HAP-1 (cell line): ENCODE measurements at regions not wholly inside any gene's neighbourhood (a gene's known extent, or its start where the extent isn't known, plus 50 kb on each side); places are given as distances from the start of the nearest gene placed in this dataset.

Experiments used
- DNase-seq, 2 experiments: peaks; one replicate each; pipeline ENCODE4 v3.0.0-alpha.2; 2016 to 2020; ENCODE audit warnings: low spot score in 2 of 2
- H3K27me3 ChIP-seq: fragments of 250-450 bp; sonication (Bioruptor Pico); 2 replicates; pipeline ENCODE4 v1.5.1; 2020; ENCODE audit warnings: low read depth, mild to moderate bottlenecking, moderate library complexity
- H3K36me3 ChIP-seq: fragments of 250-450 bp; sonication (Bioruptor Pico); replicated peaks from 2 replicates; pipeline ENCODE4 v1.5.1; 2020; ENCODE audit warnings: mild to moderate bottlenecking
- H3K4me1 ChIP-seq: fragments of 250-450 bp; sonication (Bioruptor Pico); 2 replicates; pipeline ENCODE4 v1.5.1; 2020; ENCODE audit warnings: mild to moderate bottlenecking
- H3K4me3 ChIP-seq: fragments of 250-450 bp; sonication (Bioruptor Pico); 2 replicates; pipeline ENCODE4 v1.5.1; 2020; ENCODE audit warnings: mild to moderate bottlenecking, moderate library complexity
- H3K9me3 ChIP-seq: fragments of 250-450 bp; sonication (Bioruptor Pico); 2 replicates; pipeline ENCODE4 v1.5.1; 2020; ENCODE audit warnings: mild to moderate bottlenecking, moderate library complexity
- in situ Hi-C: fragments of 300-500 bp; cut with MboI; formaldehyde crosslinking; loops from 3 replicates; pipeline ENCODE4 v1.14.3; 2020; ENCODE audit warnings: low sequenced_read_pairs, inconsistent platforms, mixed read lengths

- H3K4me1 ChIP-seq, result no peaks in the 10 kb centered on the region
- no peak for DNase-seq
- in situ Hi-C loops, result no loop called here
- no peaks in the 10 kb centered on the region for H3K9me3 ChIP-seq
- H3K36me3 ChIP-seq, result no peaks in the 10 kb centered on the region
- no peaks in the 10 kb centered on the region for H3K27me3 ChIP-seq
- H3K4me3 ChIP-seq, result no peak overlapping the region
Observed at GRCh38 chr5:13480834-13481233, 463.7 kb downstream of the DNAH5 start.

- Histone ChIP-seq H3K36me3 (no peaks in the 10 kb centered on the region), H3K4me3 (no peak overlapping the region), H3K4me1 (no peaks in the 10 kb centered on the region), H3K27me3 (no peaks in the 10 kb centered on the region), H3K9me3 (no peaks in the 10 kb centered on the region)
- DNase-seq, result peak in 1 of 2 experiments; percentile 9
- in situ Hi-C loops, result no loop called here
Observed at GRCh38 chr5:13478831-13479465, 465.5 kb downstream of the DNAH5 start.

GRCh38 chr5:13477118-13477737 lies 467.3 kb downstream of the DNAH5 start:
- DNase-seq, result no peak
- H3K9me3 ChIP-seq, result no peaks in the 10 kb centered on the region
- no peaks in the 10 kb centered on the region for H3K36me3 ChIP-seq
- no peak overlapping the region for H3K4me3 ChIP-seq
- H3K4me1 ChIP-seq, result no peaks in the 10 kb centered on the region
- H3K27me3 ChIP-seq, result no peaks in the 10 kb centered on the region
- in situ Hi-C loops, result no loop called here

- H3K9me3 ChIP-seq, result no peaks in the 10 kb centered on the region
- DNase-seq, result no peak
- in situ Hi-C loops, result no loop called here
- H3K27me3 ChIP-seq, result no peaks in the 10 kb centered on the region
- no peaks in the 10 kb centered on the region for H3K4me1 ChIP-seq
- no peak overlapping the region for H3K4me3 ChIP-seq
- H3K36me3 ChIP-seq, result no peaks in the 10 kb centered on the region
Observed at GRCh38 chr5:13472842-13473241, 471.6 kb downstream of the DNAH5 start.

GRCh38 chr5:13470975-13471374 lies 473.5 kb downstream of the DNAH5 start:
- H3K27me3 ChIP-seq, result no peaks in the 10 kb centered on the region
- H3K4me3 ChIP-seq, result no peak overlapping the region
- H3K4me1 ChIP-seq, result no peaks in the 10 kb centered on the region
- no peaks in the 10 kb centered on the region for H3K36me3 ChIP-seq
- in situ Hi-C loops, result no loop called here
- no peaks in the 10 kb centered on the region for H3K9me3 ChIP-seq
- no peak for DNase-seq

GRCh38 chr5:13470263-13470662 lies 474.2 kb downstream of the DNAH5 start:
- H3K27me3 ChIP-seq, result no peaks in the 10 kb centered on the region
- no peaks in the 10 kb centered on the region for H3K9me3 ChIP-seq
- H3K4me3 ChIP-seq, result no peak overlapping the region
- H3K4me1 ChIP-seq, result no peaks in the 10 kb centered on the region
- H3K36me3 ChIP-seq, result no peaks in the 10 kb centered on the region
- in situ Hi-C loops, result no loop called here
- no peak for DNase-seq

- no peak for DNase-seq
- no peak overlapping the region for H3K4me3 ChIP-seq
- no peaks in the 10 kb centered on the region for H3K4me1 ChIP-seq
- H3K36me3 ChIP-seq, result no peaks in the 10 kb centered on the region
- no peaks in the 10 kb centered on the region for H3K27me3 ChIP-seq
- in situ Hi-C loops, result no loop called here
- no peaks in the 10 kb centered on the region for H3K9me3 ChIP-seq
Observed at GRCh38 chr5:13464532-13465193, 479.8 kb downstream of the DNAH5 start.

- no peak overlapping the region for H3K4me3 ChIP-seq
- H3K27me3 ChIP-seq, result no peaks in the 10 kb centered on the region
- DNase-seq, result no peak
- no peaks in the 10 kb centered on the region for H3K9me3 ChIP-seq
- H3K36me3 ChIP-seq, result no peaks in the 10 kb centered on the region
- no peaks in the 10 kb centered on the region for H3K4me1 ChIP-seq
- in situ Hi-C loops, result no loop called here
Observed at GRCh38 chr5:13460587-13460986, 483.9 kb downstream of the DNAH5 start.

GRCh38 chr5:13454050-13454449 lies 490.4 kb downstream of the DNAH5 start:
- Histone ChIP-seq H3K9me3 (no peaks in the 10 kb centered on the region), H3K4me1 (no peaks in the 10 kb centered on the region), H3K36me3 (no peaks in the 10 kb centered on the region), H3K27me3 (no peaks in the 10 kb centered on the region), H3K4me3 (no peak overlapping the region)
- DNase-seq, result no peak
- in situ Hi-C loops, result no loop called here

GRCh38 chr5:13448843-13449242 lies 495.6 kb downstream of the DNAH5 start:
- Histone ChIP-seq H3K4me3 (no peak overlapping the region), H3K9me3 (no peaks in the 10 kb centered on the region), H3K36me3 (no peaks in the 10 kb centered on the region), H3K4me1 (no peaks in the 10 kb centered on the region), H3K27me3 (no peaks in the 10 kb centered on the region)
- in situ Hi-C loops, result no loop called here
- DNase-seq, result no peak

GRCh38 chr5:13439430-13439829 lies 505.1 kb downstream of the DNAH5 start:
- H3K36me3 ChIP-seq, result no peaks in the 10 kb centered on the region
- H3K4me3 ChIP-seq, result no peak overlapping the region
- DNase-seq, result no peak
- H3K9me3 ChIP-seq, result no peaks in the 10 kb centered on the region
- in situ Hi-C loops, result no loop called here
- H3K27me3 ChIP-seq, result no peaks in the 10 kb centered on the region
- H3K4me1 ChIP-seq, result no peaks in the 10 kb centered on the region

- in situ Hi-C loops, result no loop called here
- no peak for DNase-seq
- H3K27me3 ChIP-seq, result no peaks in the 10 kb centered on the region
Observed at GRCh38 chr5:13427827-13428557, 516.5 kb downstream of the DNAH5 start.

GRCh38 chr5:13412040-13412595 lies 532.4 kb downstream of the DNAH5 start:
- Histone ChIP-seq H3K4me1 (no peaks in the 10 kb centered on the region), H3K27me3 (no peaks in the 10 kb centered on the region), H3K4me3 (no peak overlapping the region), H3K36me3 (no peaks in the 10 kb centered on the region), H3K9me3 (no peaks in the 10 kb centered on the region; the same call in 1 of the 2 replicates)
- no peak for DNase-seq
- in situ Hi-C loops, result no loop called here

More at GRCh38 chr5:13427827-13428557, 516.5 kb downstream of the DNAH5 start:
- Histone ChIP-seq H3K4me1 (no peaks in the 10 kb centered on the region), H3K4me3 (no peak overlapping the region), H3K36me3 (no peaks in the 10 kb centered on the region), H3K9me3 (no peaks in the 10 kb centered on the region)
